Activated CD4-positive, alpha-beta T cell treated with anti-CD3 and anti-CD28 coated beads, Interleukin-2, amount 50 U/mL, for 48 hours (primary cell): ENCODE measurements at regions not wholly inside any gene's neighbourhood (a gene's known extent, or its start where the extent isn't known, plus 50 kb on each side); places are given as distances from the start of the nearest gene placed in this dataset.

Experiments
- DNase-seq, 2 experiments: peaks; one replicate each; pipeline ENCODE4 v3.0.0-alpha.2; 2020

- DNase-seq: no peak
Measured at GRCh38 chr14:54216827-54217226, 180.0 kb upstream of the CDKN3 start.

- no peak for DNase-seq
Measured at GRCh38 chr14:54219261-54220070, 177.3 kb upstream of the CDKN3 start.

DNA sequence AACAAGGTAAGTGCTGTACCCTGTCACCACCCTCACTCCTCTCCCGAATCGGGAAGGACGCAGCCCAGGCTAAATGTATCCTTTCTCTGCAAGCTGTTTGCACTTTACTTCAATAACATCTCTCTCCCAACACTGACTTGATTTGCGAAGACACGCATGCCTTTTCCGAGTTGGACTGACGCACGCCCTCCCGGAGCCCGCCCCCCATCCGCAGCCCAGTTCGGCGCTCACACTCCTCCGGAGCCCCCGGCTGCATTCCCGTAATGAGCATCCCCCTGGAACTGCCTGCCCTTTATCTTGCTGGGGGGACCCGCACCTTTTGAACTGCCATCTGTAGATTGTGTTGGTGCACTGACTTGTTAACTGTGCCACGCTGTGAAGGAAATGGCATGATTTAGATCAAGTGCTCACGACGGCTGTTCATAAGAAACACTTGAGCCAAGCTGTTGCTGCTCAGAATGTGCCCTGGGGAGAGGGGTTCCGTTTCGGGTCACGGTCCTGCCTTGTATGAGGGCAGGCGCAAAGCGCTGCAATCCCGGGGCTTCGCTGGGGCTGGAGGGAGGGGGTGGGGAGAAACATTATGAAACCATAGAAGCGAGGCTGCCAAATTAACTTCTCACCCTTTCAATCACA lies 176.6 kb upstream of the CDKN3 start:
- DNase-seq: no peak

DNA sequence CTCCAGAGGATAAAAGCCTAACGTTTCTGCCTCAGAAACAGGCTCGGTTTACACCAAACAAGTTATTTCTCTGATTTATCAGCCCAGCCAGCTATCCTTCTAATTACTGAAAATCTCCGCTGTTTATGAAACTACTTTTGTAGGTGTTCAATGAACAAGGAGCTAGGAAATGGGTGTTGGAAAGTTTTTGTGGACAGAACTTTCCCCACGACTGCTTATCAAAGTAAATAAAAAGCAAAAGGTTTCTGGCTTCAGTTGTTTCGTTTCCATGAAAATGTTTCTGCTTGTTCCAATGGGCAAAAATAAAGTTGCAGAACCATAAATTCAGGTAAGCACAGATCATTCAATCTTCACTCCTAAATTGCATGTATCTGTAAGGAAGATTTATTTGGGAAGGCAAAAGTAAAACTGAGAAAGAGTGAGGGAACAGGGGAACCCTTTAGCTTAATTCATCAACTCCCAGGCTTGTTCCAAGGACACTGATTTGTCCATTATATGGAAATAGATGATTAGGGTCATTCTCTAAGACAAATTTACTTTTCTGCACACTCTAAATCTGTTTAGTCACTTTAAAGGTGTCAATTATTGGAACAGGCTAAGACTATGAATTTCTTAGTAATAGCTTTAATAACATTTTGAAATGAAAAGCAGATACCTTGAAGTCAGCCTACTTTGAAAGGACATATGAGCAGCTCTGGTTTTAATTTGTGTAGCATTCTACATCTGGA lies 175.9 kb upstream of the CDKN3 start:
- no peak for DNase-seq

DNA sequence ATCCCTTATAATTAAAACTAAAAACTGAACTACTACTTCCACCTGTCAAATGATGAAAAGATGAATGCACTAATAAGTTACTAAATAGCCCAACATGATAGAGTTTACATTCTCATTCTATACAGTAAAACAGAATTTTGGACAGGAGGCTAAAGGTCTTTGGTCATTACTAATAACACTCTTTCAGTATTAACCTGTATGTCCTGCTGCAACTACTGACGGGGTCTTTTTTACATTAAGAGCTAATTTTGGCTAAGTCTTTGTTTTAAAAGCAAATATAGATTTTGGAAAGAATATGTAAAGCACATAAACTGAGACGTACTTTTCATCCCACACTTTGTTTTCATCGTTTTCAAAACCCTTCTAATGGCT lies 175.4 kb upstream of the CDKN3 start:
- no peak for DNase-seq

DNA sequence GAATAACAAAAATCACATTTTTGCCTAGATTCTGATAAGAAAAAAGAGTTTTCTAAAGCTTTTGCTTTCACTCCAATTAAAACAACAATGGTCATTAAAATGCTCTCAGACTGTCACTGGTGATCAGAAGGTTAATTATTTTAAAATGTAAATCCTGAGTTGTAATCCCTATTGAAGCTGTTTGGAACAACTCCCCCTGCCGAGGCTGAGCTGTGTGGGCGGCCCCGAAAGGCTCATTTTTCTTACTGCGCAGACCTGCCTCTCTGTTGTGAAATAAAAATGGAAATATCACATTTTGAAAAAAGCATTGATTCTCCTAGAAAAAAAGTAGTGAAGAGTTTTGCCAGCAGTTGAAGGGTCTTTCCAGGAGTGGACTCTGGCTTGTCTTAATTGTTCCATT lies 174.8 kb upstream of the CDKN3 start:
- DNase-seq: no peak

- no peak for DNase-seq
Measured at GRCh38 chr14:54223831-54224402, 172.9 kb upstream of the CDKN3 start.

GRCh38 chr14:54225457-54226060 lies 171.2 kb upstream of the CDKN3 start:
- DNase-seq: no peak

DNA sequence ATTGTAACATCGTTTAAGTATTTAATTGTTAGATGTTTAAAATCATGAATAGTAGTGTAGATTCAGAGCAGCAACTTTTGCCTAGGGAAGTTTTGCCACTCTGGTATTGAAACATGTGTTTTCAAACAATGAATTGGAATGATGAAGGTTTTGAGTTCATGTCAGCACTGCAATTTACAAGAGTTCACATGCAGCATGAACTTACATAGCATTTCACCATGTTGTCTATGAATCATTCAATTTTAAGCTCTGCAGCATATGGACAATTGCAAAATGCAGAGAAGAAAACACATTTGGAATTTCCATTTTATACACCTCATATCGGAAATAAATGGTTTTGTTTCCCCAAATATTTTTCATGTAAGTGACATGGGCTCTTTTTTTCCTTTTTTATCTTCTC lies 170.7 kb upstream of the CDKN3 start:
- no peak for DNase-seq

DNA sequence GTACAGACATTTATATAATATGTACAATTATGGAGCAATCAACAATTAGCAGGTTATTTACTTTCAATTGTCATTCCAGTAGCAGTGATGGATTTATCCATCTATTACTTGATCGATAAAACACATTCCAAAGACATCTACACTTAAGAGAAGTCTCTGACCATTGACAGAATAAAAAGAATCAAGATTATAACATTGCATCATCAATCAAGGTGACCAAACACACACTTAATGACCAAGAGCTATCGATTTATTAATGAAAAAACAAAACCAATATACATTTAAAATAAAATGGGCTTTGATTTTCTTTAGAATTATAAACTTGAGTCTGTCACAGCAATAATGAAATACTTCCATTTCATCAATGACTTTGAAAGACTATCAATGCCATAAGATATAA lies 170.2 kb upstream of the CDKN3 start:
- no peak for DNase-seq

- DNase-seq: no peak
Measured at GRCh38 chr14:54229136-54229535, 167.7 kb upstream of the CDKN3 start.

DNA sequence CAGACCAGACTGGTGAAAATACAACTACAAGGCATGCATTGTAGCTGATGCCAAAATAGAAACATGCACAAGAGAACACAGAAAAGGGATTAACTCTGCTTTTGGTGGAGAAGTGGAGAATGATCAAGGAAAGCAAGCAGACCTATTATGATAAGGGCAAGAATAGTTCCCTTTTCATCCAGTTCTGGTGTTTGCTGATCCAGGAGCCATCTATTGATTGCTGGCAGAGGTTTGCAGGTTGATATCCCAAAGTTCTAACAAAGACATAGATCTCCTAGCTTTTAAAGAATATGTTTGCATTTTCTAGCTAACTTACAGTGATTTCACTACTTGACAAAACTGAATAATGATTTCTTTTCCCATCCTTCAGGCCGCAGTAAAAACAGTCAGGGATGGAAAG lies 166.2 kb upstream of the CDKN3 start:
- DNase-seq: no peak

DNA sequence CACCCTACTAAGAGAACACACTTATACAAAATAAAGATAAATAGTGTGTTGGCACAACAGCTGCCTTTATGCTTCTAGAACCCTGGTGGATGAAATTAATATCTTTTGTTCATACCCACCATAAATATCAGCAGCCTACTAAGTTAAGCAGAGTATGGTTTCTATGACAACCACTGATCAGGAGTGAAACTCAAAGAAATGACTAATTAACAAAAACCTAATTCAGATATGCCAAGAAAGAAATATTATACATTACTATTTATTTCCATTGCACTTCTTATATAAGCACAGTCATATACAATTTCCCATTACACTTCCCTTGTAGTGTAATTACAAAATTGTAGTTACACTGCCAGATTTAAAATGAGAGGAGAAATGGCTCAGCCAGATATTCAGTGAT lies 164.1 kb upstream of the CDKN3 start:
- no peak for DNase-seq

- DNase-seq: no peak
Measured at GRCh38 chr14:54241517-54241916, 155.3 kb upstream of the CDKN3 start.

DNA sequence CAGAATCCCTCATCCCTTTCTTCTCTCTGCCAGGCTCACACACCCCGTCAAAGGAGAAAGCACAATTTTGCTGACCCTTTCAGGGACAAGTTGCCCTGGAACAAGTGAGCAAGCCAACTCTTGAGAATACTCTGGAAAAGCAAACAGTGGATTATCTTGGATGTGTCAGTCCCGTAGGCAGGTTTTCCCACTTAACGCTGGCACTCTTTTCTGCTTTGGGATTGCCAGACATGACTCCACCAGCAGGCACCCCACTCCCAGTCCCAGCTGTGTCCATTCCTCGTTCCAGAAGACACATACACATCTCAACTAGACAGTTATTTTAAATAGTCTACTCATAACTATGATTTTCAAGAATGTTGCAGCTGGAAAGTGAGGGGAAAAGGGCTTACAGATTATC lies 145.5 kb upstream of the CDKN3 start:
- no peak for DNase-seq

DNA sequence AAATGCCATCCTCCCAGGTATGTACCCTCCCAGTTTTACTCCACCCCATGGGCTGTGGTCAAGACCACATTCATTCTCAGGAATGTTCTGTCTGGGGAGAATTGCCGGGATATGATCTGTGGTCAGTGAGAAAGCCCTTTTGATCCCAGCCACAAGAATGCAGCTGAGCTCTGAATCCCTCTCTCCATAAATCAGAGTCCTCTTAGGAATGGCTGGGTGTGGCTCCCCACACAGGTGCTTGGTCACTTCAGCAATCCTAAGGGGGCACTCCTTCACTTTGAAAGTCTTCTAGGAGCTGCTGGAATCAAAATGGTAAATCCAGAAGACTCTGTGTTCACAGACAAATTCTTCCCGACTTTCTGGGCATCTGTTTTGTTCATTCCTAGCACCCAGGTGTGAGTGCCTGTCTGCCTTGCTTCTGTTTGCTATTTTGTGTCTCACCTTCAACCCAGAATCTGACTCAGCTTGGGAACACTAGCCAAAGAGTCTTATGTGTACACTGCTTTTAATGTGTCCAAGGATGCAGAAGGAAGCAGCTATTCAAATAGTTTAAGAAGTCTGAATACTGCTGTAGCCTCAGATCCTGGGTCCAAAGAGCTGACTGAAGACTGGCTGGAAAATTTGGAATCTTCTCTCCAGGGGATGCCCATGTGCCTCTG lies 144.6 kb upstream of the CDKN3 start:
- no peak for DNase-seq

- peak; percentile 10 to 13 for DNase-seq
Measured at GRCh38 chr14:54253195-54253947, 143.4 kb upstream of the CDKN3 start.

DNA sequence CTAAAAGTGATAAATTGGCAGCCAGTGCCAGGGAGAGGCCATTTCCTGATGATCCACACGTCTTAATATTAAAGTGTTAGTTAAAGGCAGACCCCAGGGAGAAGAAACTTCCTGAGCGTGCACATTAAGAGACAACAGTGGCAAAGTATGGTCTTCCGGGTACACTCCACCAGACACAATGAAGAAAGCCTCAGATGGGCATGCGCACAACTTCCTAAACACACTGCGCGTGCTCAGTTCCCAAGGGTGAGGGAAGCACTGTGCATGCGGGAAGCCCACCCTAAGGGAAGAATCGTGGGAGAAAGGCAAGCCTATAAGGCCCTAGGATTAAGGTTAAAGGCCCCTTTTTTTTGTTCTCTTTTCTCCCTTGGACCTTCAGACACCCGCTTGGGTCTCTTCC lies 140.7 kb upstream of the CDKN3 start:
- DNase-seq: no peak

GRCh38 chr14:54257424-54257823 lies 139.4 kb upstream of the CDKN3 start:
- no peak for DNase-seq

- no peak for DNase-seq
Measured at GRCh38 chr14:54258382-54258781, 138.4 kb upstream of the CDKN3 start.

DNA sequence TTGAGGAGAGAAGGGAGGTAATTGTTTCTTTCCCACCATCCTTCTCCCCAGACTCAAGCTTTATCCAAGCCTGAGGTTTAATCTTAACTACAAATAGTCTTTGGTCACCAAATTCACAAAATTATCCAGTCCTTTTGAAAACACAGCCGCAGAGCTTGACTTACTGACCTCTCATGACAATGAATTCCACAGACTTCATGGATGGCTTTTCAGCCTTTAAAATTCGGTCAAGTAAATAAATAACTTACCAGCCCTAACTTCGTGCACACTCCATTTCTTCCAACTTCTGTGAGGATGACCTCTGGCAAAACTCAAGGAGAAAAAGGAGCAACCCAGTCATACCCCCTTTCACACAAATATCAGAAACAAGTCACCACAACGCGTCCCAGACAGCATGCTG lies 137.0 kb upstream of the CDKN3 start:
- DNase-seq: no peak

DNA sequence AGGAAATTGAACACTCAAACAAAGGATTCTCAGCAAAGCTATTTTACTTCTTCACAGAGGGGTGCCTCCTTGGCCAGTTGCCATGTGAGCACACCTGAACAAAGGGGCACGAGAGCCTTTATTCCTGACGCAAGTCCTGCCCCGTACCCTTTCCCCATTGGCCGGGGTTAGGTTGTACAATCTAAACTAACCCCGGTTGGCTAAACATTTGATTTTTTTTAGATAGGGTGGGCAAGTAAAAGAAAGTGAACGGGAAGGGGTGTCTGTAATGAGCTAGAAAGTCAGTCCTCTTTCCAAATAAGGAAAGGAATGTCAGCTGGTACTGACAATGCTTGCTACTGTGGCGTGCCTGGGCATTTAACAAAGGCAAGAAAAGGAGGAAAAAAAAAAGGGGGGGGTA lies 135.5 kb upstream of the CDKN3 start:
- no peak for DNase-seq
